Ectodermal cell (in vitro differentiated cells): ENCODE measurements at regions not wholly inside any gene's neighbourhood (a gene's known extent, or its start where the extent isn't known, plus 50 kb on each side); places are given as distances from the start of the nearest gene placed in this dataset.

ENCODE experiments used
- H3K27ac ChIP-seq: 2 replicates; pipeline ENCODE4 v1.7.0; 2013; ENCODE audit warnings: mild to moderate bottlenecking, low read depth, low read length; ENCODE audit not compliant: insufficient read depth, poor library complexity, severe bottlenecking
- H3K27me3 ChIP-seq: 2 replicates; pipeline ENCODE4 v1.7.0; 2013; ENCODE audit warnings: mild to moderate bottlenecking, low read length; ENCODE audit not compliant: insufficient read depth, control insufficient read depth, poor library complexity, severe bottlenecking
- H3K36me3 ChIP-seq: one replicate; pipeline ENCODE4 v1.7.0; 2013; ENCODE audit warnings: low read length; ENCODE audit not compliant: control insufficient read depth, insufficient read depth
- H3K4me1 ChIP-seq: one replicate; pipeline ENCODE4 v1.7.0; 2013; ENCODE audit warnings: low read length; ENCODE audit not compliant: control insufficient read depth, insufficient read depth
- H3K4me3 ChIP-seq: 2 replicates; pipeline ENCODE4 v1.7.0; 2013; ENCODE audit warnings: low read depth, low read length, control low read depth; ENCODE audit not compliant: insufficient read depth
- H3K9me3 ChIP-seq: 2 replicates; pipeline ENCODE4 v1.7.0; 2013; ENCODE audit warnings: mild to moderate bottlenecking, low read length, moderate library complexity; ENCODE audit not compliant: control insufficient read depth
- WGBS, 2 experiments: methylation state at CpG; one replicate each; pipeline ENCODE4 v1.1.7; 2013; ENCODE audit warnings: missing lambda C conversion rate in 2 of 2; 5-methylcytosine and 5-hydroxymethylcytosine counted together

GRCh38 chr2:150555611-150556356 lies 68.3 kb upstream of the RND3 start:
- Histone ChIP-seq H3K27ac (no peak overlapping the region), H3K4me3 (no peak overlapping the region), H3K27me3 (no peaks in the 10 kb centered on the region), H3K9me3 (no peaks in the 10 kb centered on the region), H3K4me1 (no peaks in the 10 kb centered on the region), H3K36me3 (no peaks in the 10 kb centered on the region)
- 91 to 95% methylated on average over 4 of the region's 4 CpGs for WGBS, 2 experiments

GRCh38 chr2:150554046-150554445 lies 66.6 kb upstream of the RND3 start:
- WGBS, 2 experiments: 89 to 92% methylated on average over 1 of the region's 1 CpG
- Histone ChIP-seq H3K27me3 (no peaks in the 10 kb centered on the region), H3K27ac (no peak overlapping the region), H3K36me3 (no peaks in the 10 kb centered on the region), H3K4me1 (no peaks in the 10 kb centered on the region), H3K4me3 (no peak overlapping the region), H3K9me3 (no peaks in the 10 kb centered on the region)

GRCh38 chr2:150552041-150552820 lies 64.8 kb upstream of the RND3 start:
- Histone ChIP-seq H3K27me3 (no peaks in the 10 kb centered on the region), H3K27ac (no peak overlapping the region), H3K4me3 (no peak overlapping the region), H3K9me3 (no peaks in the 10 kb centered on the region), H3K36me3 (no peaks in the 10 kb centered on the region), H3K4me1 (no peaks in the 10 kb centered on the region)
- 94 to 96% methylated on average over 4 of the region's 5 CpGs for WGBS, 2 experiments

- Histone ChIP-seq H3K27me3 (no peaks in the 10 kb centered on the region), H3K4me1 (no peaks in the 10 kb centered on the region), H3K9me3 (no peaks in the 10 kb centered on the region), H3K36me3 (no peaks in the 10 kb centered on the region), H3K4me3 (no peak overlapping the region), H3K27ac (no peak overlapping the region)
- 100% methylated on average over 1 to 2 of the region's 2 CpGs for WGBS, 2 experiments
Measured at GRCh38 chr2:150549381-150549780, 61.9 kb upstream of the RND3 start.

GRCh38 chr2:150548527-150548926 lies 61.1 kb upstream of the RND3 start:
- Histone ChIP-seq H3K27ac (no peak overlapping the region), H3K9me3 (no peaks in the 10 kb centered on the region), H3K4me1 (no peaks in the 10 kb centered on the region), H3K4me3 (no peak overlapping the region), H3K36me3 (no peaks in the 10 kb centered on the region), H3K27me3 (no peaks in the 10 kb centered on the region)
- 85 to 86% methylated on average over 2 of the region's 2 CpGs for WGBS, 2 experiments

- H3K9me3 ChIP-seq: peaks cover 2% of the 10 kb centered on the region
- WGBS, 2 experiments: 95 to 98% methylated on average over 3 to 4 of the region's 4 CpGs
- no peak overlapping the region for H3K27ac ChIP-seq
- H3K27me3 ChIP-seq: no peaks in the 10 kb centered on the region
- no peaks in the 10 kb centered on the region for H3K4me1 ChIP-seq
- H3K4me3 ChIP-seq: no peak overlapping the region
- H3K36me3 ChIP-seq: no peaks in the 10 kb centered on the region
Measured at GRCh38 chr2:150545916-150546315, 58.4 kb upstream of the RND3 start.

GRCh38 chr2:150544731-150545130 lies 57.3 kb upstream of the RND3 start:
- peaks cover 2% of the 10 kb centered on the region for H3K9me3 ChIP-seq
- H3K4me1 ChIP-seq: no peaks in the 10 kb centered on the region
- no peak overlapping the region for H3K4me3 ChIP-seq
- no peaks in the 10 kb centered on the region for H3K27me3 ChIP-seq
- no peak overlapping the region for H3K27ac ChIP-seq
- no peaks in the 10 kb centered on the region for H3K36me3 ChIP-seq
- 98 to 100% methylated on average over 1 of the region's 3 CpGs for WGBS, 2 experiments

- Histone ChIP-seq H3K27me3 (no peaks in the 10 kb centered on the region), H3K27ac (no peak overlapping the region), H3K4me1 (no peaks in the 10 kb centered on the region), H3K4me3 (no peak overlapping the region), H3K9me3 (peaks cover 2% of the 10 kb centered on the region), H3K36me3 (no peaks in the 10 kb centered on the region)
- 94 to 95% methylated on average over 30 of the region's 30 CpGs for WGBS, 2 experiments
Measured at GRCh38 chr2:150542692-150543091, 55.2 kb upstream of the RND3 start.

- Histone ChIP-seq H3K4me1 (no peaks in the 10 kb centered on the region), H3K9me3 (peaks cover 2% of the 10 kb centered on the region), H3K27ac (no peak overlapping the region), H3K36me3 (no peaks in the 10 kb centered on the region), H3K4me3 (no peak overlapping the region), H3K27me3 (no peaks in the 10 kb centered on the region)
- 98 to 100% methylated on average over 4 to 5 of the region's 19 CpGs for WGBS, 2 experiments
Measured at GRCh38 chr2:150542172-150542571, 54.7 kb upstream of the RND3 start.

GRCh38 chr2:150538651-150539201 lies 51.3 kb upstream of the RND3 start:
- 97 to 98% methylated on average over 7 of the region's 7 CpGs for WGBS, 2 experiments
- H3K36me3 ChIP-seq: no peaks in the 10 kb centered on the region
- H3K4me3 ChIP-seq: no peak overlapping the region
- H3K27me3 ChIP-seq: no peaks in the 10 kb centered on the region
- H3K4me1 ChIP-seq: no peaks in the 10 kb centered on the region
- no peak overlapping the region for H3K27ac ChIP-seq
- H3K9me3 ChIP-seq: peaks cover 4% of the 10 kb centered on the region
